Stimulated activated CD4-positive, alpha-beta T cell treated with anti-CD3 and anti-CD28 coated beads, Interleukin-15, amount 100 ng/mL, for 24 hours (primary cell): ENCODE measurements at regions not wholly inside any gene's neighbourhood (a gene's known extent, or its start where the extent isn't known, plus 50 kb on each side); places are given as distances from the start of the nearest gene placed in this dataset.
"Not testable (repeated sequence)": the region's sequence is repeated elsewhere in the genome, so short reads cannot be mapped to it uniquely, and the experiment has no call there.

Experiments used
- DNase-seq: peaks from one replicate; pipeline ENCODE4 v3.0.0-alpha.2; 2020

DNA sequence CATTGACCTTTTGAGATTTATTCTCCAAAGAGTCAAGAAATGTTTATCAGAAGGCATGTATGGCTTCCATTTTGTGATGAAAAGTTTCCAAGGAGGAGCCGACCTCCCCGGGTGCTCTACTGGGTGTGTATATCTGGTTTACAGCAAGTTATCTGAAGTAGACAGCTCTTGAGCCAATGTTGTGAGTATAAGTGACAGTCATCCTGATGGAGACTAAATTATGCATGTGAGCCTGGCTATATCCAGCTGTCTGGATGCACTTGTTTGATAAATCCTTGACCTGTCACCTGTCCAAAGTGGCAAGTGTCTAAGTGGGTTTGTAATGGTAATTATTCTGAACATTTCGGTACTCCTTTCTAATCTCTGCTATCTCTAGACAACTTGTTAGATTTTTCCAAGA lies 142.2 kb downstream of the NR2F2 start:
- DNase-seq, result no peak

- DNase-seq, result no peak
Measured at GRCh38 chr15:96473556-96473955, 143.1 kb downstream of the NR2F2 start.

DNA sequence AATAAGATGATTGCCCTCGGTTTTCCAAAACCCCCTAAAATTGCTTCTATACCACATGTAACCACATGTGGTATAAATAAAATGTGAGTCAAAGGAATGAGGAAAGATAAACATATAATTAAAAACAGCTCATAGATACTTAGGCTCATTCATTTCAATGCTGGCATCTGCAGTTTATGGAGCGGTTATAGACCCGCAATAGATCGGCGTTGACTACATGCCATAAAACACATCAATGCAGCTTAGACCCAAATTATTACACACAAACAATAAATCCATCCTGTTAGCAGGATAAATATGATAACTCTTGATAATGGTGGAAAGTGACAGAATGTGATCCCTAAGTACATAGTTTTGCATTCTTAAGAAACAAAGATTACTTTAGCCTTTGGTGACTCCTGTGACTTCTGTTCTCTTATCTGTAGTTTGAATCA lies 143.7 kb downstream of the NR2F2 start:
- DNase-seq, result no peak

DNA sequence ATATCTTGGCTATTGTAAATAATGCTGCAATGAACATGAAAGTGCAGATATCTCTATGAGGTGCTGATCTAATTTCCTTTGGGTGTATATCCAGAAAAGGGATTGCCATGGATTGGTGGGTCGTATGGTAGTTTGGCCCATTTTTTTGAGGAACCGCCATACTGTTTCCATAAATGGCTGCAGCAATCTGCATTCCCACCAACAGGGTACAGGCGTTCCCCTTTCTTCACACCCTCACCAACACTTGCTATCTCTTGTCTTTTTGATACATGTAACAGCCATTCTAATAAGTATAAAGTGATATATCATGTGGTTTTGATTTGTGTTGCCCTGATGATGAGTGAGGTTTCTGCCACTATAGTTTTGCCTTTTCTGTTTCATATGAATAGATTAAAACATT lies 146.7 kb downstream of the NR2F2 start:
- DNase-seq, result no peak

- not testable (repeated sequence) for DNase-seq
Measured at GRCh38 chr15:96484412-96484811, 153.9 kb downstream of the NR2F2 start.

- no peak for DNase-seq
Measured at GRCh38 chr15:96484830-96485229, 154.3 kb downstream of the NR2F2 start.

DNA sequence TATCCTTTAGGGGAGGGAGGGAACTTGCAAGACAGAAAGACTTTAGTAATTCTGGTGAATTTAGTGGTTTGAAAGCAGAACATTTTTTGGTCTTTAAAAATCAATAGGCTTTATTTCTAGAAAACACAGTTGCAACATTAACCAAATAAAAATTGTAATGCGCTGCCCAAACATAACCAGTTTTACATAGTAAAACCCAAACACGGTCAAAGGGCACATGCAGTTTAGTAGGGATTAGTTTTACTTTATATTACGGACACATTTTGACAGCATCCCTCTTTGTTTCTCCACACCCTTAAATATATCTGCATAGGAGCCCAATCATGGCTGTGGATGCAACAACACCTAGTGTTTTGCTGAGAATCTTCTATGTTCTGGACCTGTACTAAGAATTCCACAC lies 156.7 kb downstream of the NR2F2 start:
- DNase-seq, result no peak

GRCh38 chr15:96491066-96491699 lies 160.7 kb downstream of the NR2F2 start:
- DNase-seq, result not testable (repeated sequence)

- DNase-seq, result not testable (repeated sequence)
Measured at GRCh38 chr15:96491700-96492644, 161.5 kb downstream of the NR2F2 start.

- DNase-seq, result no peak
Measured at GRCh38 chr15:96494505-96494904, 164.0 kb downstream of the NR2F2 start.

DNA sequence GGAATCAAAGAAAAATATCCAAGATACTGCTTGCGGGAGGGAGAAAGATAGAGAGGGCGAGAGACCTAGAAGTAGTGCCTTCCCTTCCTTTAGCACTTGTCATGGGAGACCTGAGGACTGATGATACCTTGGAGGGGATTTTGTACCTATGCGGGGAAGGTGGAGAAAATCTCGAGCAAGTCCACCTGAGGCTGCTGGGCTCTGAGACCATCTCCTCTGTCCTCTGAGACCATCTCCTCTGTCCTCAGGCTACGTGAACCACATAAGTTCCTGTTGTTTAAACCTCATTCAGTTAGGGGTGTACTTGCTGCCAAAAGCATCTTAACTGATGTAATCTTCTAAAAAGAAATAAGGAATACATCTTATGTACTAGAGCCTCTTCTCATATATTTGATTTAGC lies 164.9 kb downstream of the NR2F2 start:
- DNase-seq, result no peak

GRCh38 chr15:96497951-96498350 lies 167.5 kb downstream of the NR2F2 start:
- DNase-seq, result no peak

DNA sequence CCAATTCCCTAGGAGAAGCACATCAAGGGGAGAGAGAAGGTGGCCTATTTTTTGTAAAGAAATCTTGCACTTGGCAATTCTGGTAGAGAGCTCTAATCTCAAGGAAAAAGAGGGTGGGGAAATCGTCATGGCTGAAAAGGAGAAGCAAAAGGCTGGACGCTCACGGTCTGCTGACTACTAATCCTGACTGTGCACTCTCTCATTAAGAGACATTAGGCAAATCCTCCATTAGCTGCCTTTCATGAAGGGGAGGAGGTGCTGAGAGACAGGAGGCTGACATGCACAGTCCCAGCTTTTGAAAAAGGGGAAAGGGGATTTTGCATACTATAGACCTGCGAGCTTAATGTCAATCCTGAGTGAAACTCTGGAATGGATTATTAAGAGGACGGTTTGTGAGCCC lies 170.0 kb downstream of the NR2F2 start:
- no peak for DNase-seq

DNA sequence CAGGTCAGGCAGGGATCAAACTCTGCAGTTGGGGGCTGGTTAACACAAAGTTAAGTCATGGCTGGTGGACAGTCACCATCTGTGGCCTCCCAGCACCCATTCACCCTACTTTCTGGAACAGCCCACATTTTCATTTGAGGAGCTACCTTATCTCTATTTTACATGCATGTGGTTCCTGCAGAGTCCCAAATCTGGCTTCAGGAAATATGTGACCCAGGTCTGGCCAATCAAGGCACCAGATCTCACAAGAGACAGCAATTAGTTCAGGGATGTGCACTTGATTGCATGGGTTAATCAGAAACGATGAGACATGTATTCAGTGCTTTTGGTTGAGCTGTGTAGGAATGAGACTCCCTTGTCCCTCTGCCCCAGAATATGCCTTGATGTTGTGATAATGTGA lies 170.9 kb downstream of the NR2F2 start:
- no peak for DNase-seq

GRCh38 chr15:96502196-96502595 lies 171.7 kb downstream of the NR2F2 start:
- no peak for DNase-seq

- no peak for DNase-seq
Measured at GRCh38 chr15:96503276-96503675, 172.8 kb downstream of the NR2F2 start.

DNA sequence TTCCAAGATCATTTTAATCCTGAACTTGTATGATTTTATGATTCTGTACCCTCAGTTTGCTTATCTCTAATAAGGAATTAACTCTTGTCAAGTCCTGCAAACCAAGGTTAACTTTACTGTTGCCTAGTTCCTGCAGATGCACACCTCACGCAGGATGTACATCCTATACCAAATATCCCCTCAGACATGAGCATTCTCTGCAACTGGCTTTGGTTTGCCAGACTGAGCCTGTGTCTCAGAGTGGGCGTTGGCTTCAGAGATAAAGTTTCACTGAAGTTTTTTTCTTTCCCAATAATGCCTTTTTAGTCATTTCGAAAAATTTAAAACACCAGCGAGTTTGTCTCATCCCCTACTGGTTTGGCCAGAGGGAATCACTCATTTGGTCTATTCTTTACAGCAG lies 173.9 kb downstream of the NR2F2 start:
- no peak for DNase-seq

DNA sequence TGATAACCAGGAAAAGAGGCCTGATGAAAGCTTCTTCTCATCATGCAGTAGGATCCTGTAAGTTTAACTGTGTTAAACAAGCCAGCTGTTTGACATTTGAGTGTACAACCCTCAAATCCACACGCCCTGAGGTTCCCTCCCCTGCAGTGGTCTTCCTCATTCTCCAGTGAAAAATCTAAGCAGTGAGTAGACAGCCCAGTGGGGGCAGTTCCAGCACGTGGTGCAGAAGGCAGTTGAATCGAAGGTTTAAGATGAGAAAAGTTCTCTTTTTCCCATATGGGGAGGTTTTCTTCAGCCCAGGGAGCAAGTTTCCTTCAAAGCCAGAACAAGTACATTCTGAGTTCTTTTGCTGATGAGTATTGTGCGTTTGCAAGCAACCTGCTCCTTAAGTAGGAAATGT lies 174.5 kb downstream of the NR2F2 start:
- DNase-seq, result no peak

DNA sequence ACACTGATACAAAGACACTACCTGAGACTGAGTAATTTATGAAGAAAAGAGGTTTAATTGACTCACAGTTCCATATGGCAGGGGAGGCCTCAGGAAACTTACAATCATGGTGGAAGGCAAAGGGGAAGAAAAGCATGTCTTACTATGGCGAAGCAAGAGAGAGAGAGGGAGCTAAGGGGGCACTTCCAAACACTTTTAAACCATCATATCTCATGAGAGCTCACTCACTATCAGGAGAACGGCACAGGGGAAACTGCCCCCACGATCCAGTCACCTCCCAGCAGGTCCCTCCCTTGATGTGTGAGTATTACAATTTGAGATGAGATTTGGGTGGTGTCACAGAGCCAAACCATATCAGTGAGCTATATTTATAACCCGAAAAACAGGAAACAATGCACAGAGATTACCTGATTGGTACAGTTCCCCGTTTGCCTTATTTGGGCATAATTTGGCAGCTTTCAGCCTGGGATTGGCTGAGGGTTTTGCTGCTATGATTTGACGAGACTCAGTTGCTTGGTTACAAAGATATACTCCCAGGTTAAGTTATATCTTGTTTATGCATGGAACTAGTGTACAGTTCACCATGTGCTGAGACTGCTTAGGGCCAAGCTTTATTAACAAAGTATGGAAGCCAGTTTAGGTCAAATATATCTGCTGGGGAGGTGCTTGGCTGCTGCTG lies 184.2 kb downstream of the NR2F2 start:
- no peak for DNase-seq

DNA sequence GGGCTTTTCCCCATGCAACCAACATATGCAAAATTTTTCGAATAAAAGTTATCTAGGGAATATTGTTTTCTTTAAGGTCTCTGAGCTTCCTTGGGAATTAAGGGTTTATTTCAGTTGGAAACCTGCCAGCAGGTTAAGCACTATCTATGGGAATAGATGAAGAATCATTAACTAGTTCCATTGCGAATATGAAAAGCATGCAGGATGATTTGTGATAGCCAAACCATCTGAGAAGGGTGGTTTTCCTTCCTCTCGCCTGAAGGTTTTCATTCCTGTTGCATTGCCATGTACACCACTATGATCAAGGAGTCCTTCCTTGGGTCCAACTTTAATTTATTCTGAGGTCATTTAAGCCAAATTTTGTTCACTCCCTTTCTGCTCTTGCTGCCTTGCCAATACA lies 184.9 kb downstream of the NR2F2 start:
- no peak for DNase-seq

DNA sequence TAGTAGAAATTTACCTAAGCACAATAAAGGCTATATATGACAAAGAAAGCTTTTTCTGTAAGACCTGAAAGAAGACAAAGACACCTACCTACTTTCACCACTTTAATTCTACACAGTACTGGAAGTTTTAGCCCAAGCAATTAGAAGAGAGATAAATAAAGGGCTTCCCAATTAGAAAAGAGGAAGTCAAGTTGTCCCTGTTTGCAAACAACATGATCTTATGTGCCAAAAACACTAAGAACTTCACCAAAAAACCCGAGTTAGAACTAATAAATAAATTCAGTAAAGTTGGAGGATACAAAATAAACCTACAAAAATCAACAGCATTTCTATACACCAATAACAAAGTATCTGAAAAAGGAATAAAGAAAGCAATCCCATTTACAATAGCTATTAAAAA lies 190.9 kb downstream of the NR2F2 start:
- DNase-seq, result no peak

- no peak for DNase-seq
Measured at GRCh38 chr15:96524676-96525417, 194.3 kb downstream of the NR2F2 start.

- DNase-seq, result no peak
Measured at GRCh38 chr15:96535148-96535547, 204.6 kb downstream of the NR2F2 start.
